Thyroid gland (tissue), 4 donors: ENCODE measurements at regions not wholly inside any gene's neighbourhood (a gene's known extent, or its start where the extent isn't known, plus 50 kb on each side); places are given as distances from the start of the nearest gene placed in this dataset.

Source experiments
- CTCF ChIP-seq, 6 experiments: fragments of 200-600 bp in 3 of 6; fragments of 450-650 bp in 3 of 6; sonication (generic) in 3 of 6; IDR thresholded peaks; one replicate each; pipeline ENCODE4 v1.5.1; 2016 to 2019; ENCODE audit warnings: antibody characterized with exemption in 6 of 6, mild to moderate bottlenecking in 2 of 6, inconsistent platforms in 1 of 6, moderate library complexity in 1 of 6
- POLR2A ChIP-seq, 2 donors: fragments of 450-650 bp; IDR thresholded peaks; one replicate each; pipeline ENCODE4 v1.6.1; 2017; ENCODE audit warnings: antibody characterized with exemption in 2 of 2, mild to moderate bottlenecking in 2 of 2, moderate library complexity in 1 of 2

- no peak for TF ChIP-seq CTCF (IDR thresholded peaks at IDR 0.05)
- no peak for TF ChIP-seq POLR2A (IDR thresholded peaks at IDR 0.05)
These were observed 445.5 kb downstream of the PREX1 start for GRCh38 chr20:48382304-48382703.
